Upper lobe of right lung (tissue), 1 donor: ENCODE measurements at regions not wholly inside any gene's neighbourhood (a gene's known extent, or its start where the extent isn't known, plus 50 kb on each side); places are given as distances from the start of the nearest gene placed in this dataset.
A peak's percentile ranks its signal among the peaks of the same experiment; 100 is the strongest.

Experiments
- ATAC-seq: fragments of 200-7000 bp; cut with Tn5 transposase; one replicate; pipeline ENCODE4 v1.9.1; 2020; ENCODE audit warnings: mild to moderate bottlenecking, moderate library complexity
- DNase-seq: peaks from one replicate; pipeline ENCODE4 v3.0.0-alpha.2; 2020
- H3K27ac ChIP-seq: fragments of 200-600 bp; one replicate; pipeline ENCODE4 v1.8.0; 2022
- H3K27me3 ChIP-seq: fragments of 200-600 bp; one replicate; pipeline ENCODE4 v1.8.0; 2022; ENCODE audit warnings: mild to moderate bottlenecking
- H3K36me3 ChIP-seq: fragments of 200-600 bp; one replicate; pipeline ENCODE4 v1.8.0; 2022
- H3K4me1 ChIP-seq: fragments of 200-600 bp; one replicate; pipeline ENCODE4 v1.8.0; 2022
- H3K4me3 ChIP-seq: fragments of 200-600 bp; one replicate; pipeline ENCODE4 v1.8.0; 2022; ENCODE audit warnings: mild to moderate bottlenecking
- H3K9me3 ChIP-seq: fragments of 200-600 bp; one replicate; pipeline ENCODE4 v1.8.0; 2022
- intact Hi-C: fragments of 100-400 bp; cut with DNase I; formaldehyde crosslinking; loops from one replicate; pipeline ENCODE4 v1.11.0; 2022
- TF ChIP-seq, protein P1 (sequence below): fragments of 200-600 bp; IDR thresholded peaks from one replicate; pipeline ENCODE4 v1.8.0; 2022; ENCODE audit warnings: antibody characterized with exemption
- donor health status: DM: no; HTN: yes; CAD: no; lungs with severe emphysema.

DNA sequence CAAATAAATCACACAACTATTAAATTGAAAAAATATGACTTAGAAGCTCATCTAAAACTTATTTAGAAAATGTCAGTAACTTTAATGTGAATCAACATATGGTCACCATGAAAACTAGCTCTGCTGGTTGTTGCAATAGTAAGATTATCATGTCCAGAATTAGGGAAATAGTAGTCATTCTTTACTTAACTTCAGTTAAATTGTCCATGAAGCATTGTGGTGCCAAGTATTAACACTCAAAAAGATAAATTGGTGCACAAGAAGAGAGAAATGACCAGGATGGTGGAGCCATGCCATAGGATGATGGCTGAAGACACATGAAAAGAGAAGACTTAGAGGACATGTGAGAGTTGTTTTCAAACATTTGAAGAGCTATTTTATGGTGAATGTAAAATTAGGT is 130.2 kb upstream of the PTGFR start:
- intact Hi-C loops = no loop called here
- no peak for ATAC-seq

DNA sequence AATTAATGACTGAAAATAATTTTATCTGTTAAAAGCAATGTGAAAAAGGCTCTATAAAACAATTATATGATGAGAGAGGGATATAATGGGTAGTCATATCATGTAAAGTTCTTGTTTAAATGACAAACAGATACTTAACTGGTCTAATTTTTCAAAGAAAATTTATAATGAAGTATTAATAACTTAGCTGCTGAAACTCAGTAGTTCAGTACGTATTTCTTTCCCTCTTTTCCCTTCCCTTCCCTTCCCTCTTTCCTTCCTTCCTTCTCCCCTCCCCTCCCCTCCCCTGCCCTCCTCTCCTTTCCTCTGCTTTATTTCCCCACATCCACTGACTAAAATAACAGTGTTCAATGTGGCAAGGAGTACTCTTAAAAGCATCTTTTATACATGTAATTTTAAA is 123.1 kb upstream of the PTGFR start:
- H3K36me3 ChIP-seq = no peaks in the 10 kb centered on the region
- TF ChIP-seq, protein P1, sequence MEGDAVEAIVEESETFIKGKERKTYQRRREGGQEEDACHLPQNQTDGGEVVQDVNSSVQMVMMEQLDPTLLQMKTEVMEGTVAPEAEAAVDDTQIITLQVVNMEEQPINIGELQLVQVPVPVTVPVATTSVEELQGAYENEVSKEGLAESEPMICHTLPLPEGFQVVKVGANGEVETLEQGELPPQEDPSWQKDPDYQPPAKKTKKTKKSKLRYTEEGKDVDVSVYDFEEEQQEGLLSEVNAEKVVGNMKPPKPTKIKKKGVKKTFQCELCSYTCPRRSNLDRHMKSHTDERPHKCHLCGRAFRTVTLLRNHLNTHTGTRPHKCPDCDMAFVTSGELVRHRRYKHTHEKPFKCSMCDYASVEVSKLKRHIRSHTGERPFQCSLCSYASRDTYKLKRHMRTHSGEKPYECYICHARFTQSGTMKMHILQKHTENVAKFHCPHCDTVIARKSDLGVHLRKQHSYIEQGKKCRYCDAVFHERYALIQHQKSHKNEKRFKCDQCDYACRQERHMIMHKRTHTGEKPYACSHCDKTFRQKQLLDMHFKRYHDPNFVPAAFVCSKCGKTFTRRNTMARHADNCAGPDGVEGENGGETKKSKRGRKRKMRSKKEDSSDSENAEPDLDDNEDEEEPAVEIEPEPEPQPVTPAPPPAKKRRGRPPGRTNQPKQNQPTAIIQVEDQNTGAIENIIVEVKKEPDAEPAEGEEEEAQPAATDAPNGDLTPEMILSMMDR = no peak
- H3K27me3 ChIP-seq = no peaks in the 10 kb centered on the region
- DNase-seq = no peak
- no peak overlapping the region for H3K4me3 ChIP-seq
- no peak overlapping the region for H3K27ac ChIP-seq
- H3K9me3 ChIP-seq = no peaks in the 10 kb centered on the region
- intact Hi-C loops = no loop called here
- no peaks in the 10 kb centered on the region for H3K4me1 ChIP-seq
- no peak for ATAC-seq

More for the DNA sequence above, 130.2 kb upstream of the PTGFR start:
- H3K9me3 ChIP-seq = no peaks in the 10 kb centered on the region
- no peaks in the 10 kb centered on the region for H3K36me3 ChIP-seq
- no peak overlapping the region for H3K27ac ChIP-seq
- DNase-seq = no peak
- H3K4me1 ChIP-seq = no peaks in the 10 kb centered on the region
- TF ChIP-seq, protein P1 = no peak
- no peak overlapping the region for H3K4me3 ChIP-seq
- H3K27me3 ChIP-seq = no peaks in the 10 kb centered on the region

DNA sequence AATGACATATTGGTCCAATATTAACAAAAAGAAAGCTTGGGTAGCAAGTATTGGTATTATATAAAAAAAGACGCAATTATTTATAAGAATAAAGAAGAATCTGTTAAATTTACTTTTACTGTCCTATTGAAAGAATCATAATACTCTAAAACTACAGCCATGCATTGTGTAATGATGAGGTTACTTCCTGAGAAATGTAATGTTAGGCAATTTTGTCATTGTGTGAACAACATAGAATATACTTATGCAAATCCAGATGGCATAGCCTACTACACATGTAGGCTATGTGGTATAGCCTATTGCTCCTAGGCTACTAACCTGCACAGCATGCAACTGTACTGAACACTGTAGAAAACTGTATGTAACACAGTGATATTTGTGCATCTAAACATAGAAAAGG is 121.2 kb upstream of the PTGFR start:
- Histone ChIP-seq H3K4me1 (no peaks in the 10 kb centered on the region), H3K27me3 (no peaks in the 10 kb centered on the region), H3K27ac (no peak overlapping the region), H3K4me3 (no peak overlapping the region), H3K9me3 (no peaks in the 10 kb centered on the region), H3K36me3 (no peaks in the 10 kb centered on the region)
- TF ChIP-seq, protein P1 = no peak
- no peak for DNase-seq
- intact Hi-C loops = no loop called here
- no peak for ATAC-seq

DNA sequence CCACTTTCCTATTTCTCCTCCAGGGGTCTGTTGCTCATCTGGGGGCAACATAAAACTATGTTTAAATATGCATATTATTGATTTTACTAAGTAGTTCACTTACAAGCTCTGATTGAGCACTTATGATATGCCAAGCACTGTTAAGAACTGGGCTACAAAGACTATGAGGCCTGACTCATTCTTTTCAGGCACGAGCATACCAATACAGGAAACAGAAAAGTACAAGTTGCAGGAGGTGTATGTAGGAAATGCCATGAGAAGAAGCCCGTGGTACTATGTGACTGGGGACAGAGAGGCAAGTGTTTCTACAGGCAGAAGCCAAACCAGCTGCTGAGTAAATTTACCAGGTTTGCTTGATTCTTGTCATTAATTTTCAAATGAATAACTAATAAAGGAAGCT is 120.4 kb upstream of the PTGFR start:
- H3K27ac ChIP-seq = no peak overlapping the region
- peak; percentile 72 for ATAC-seq
- H3K36me3 ChIP-seq = no peaks in the 10 kb centered on the region
- H3K27me3 ChIP-seq = no peaks in the 10 kb centered on the region
- H3K4me1 ChIP-seq = no peaks in the 10 kb centered on the region
- intact Hi-C loops = no loop called here
- H3K9me3 ChIP-seq = no peaks in the 10 kb centered on the region
- TF ChIP-seq, protein P1 = no peak
- DNase-seq = no peak
- H3K4me3 ChIP-seq = no peak overlapping the region

DNA sequence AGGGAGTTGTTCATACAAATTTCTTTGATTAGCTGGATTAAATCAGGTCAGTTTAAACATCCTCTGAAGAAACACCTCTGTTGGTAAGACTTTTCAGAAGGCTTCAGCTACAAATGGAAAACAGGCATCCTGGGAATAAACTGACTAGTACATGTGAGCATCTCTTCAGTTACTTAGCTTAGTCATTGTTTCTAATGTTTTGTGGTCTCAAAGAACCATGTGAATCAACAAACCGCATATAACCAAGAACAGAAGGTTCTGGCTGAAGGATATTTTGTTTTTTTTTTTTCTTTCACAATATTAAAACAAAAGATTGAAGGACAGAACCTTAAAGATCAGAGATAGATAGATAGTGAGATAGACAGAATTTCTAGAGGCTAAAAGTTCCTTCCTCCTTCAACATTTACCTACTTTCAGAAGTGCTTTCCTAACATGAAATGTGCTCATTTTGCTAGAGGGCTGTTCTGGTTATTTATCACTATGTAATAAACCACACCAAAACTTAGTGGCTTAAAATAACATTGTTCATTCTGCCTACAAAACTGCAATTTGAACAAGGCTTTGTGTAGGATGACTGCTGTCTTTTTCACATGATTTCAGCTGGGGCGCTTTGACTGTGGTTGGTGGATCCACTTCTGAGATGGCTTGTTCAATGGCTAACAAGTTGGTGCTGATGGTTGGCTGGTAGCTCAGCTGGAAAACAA is 119.8 kb upstream of the PTGFR start:
- H3K27ac ChIP-seq = no peak overlapping the region
- ATAC-seq = no peak
- H3K4me1 ChIP-seq = no peaks in the 10 kb centered on the region
- no peaks in the 10 kb centered on the region for H3K36me3 ChIP-seq
- intact Hi-C loops = no loop called here
- H3K27me3 ChIP-seq = no peaks in the 10 kb centered on the region
- TF ChIP-seq, protein P1 = no peak
- H3K4me3 ChIP-seq = no peak overlapping the region
- no peaks in the 10 kb centered on the region for H3K9me3 ChIP-seq
- DNase-seq = no peak

DNA sequence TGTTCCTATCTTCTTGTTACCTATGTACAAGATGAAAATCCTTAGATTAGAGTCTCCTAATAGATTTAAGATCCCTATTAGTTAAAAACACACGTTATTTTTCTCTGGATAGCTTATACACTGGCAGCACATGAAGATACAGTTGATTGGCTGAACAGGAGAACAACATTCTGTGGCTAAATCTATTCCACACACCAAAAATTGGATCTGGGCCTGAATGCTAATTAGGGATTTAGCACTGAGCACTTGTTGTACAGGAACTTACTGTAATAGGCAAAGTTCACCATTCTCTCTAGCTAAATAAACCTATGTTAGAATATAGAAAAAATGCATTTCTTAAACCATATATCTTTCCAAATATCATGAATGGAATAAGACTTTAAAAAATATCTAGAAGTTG is 117.1 kb upstream of the PTGFR start:
- no peaks in the 10 kb centered on the region for H3K36me3 ChIP-seq
- H3K4me3 ChIP-seq = no peak overlapping the region
- no peaks in the 10 kb centered on the region for H3K4me1 ChIP-seq
- ATAC-seq (no peak), DNase-seq (no peak)
- no peaks in the 10 kb centered on the region for H3K9me3 ChIP-seq
- intact Hi-C loops = no loop called here
- no peak overlapping the region for H3K27ac ChIP-seq
- H3K27me3 ChIP-seq = no peaks in the 10 kb centered on the region
- TF ChIP-seq, protein P1 = no peak
